H7 (cell line): ENCODE measurements at regions not wholly inside any gene's neighbourhood (a gene's known extent, or its start where the extent isn't known, plus 50 kb on each side); places are given as distances from the start of the nearest gene placed in this dataset.
"Not testable (repeated sequence)": the region's sequence is repeated elsewhere in the genome, so short reads cannot be mapped to it uniquely, and the experiment has no call there.

Experiments used
- DNase-seq: peaks from one replicate; pipeline ENCODE4 v3.0.0; 2012
- H3K27me3 ChIP-seq: 2 replicates; pipeline ENCODE4 v1.6.0; 2011; ENCODE audit warnings: mild to moderate bottlenecking, low read length; ENCODE audit not compliant: control insufficient read depth, insufficient read depth
- H3K36me3 ChIP-seq: replicated peaks from 2 replicates; pipeline ENCODE4 v1.5.1; 2011; ENCODE audit warnings: low read length; ENCODE audit not compliant: control insufficient read depth, insufficient read depth
- H3K4me3 ChIP-seq: 2 replicates; pipeline ENCODE4 v1.5.1; 2011; ENCODE audit warnings: low read depth, mild to moderate bottlenecking, control low read depth, low read length, moderate library complexity; ENCODE audit not compliant: insufficient read depth

- Histone ChIP-seq H3K36me3 (no peaks in the 10 kb centered on the region), H3K27me3 (no peaks in the 10 kb centered on the region), H3K4me3 (no peak overlapping the region)
- DNase-seq = no peak
Measured at GRCh38 chr5:15124461-15124860, 252.9 kb upstream of the ANKH start.

- no peak overlapping the region for H3K4me3 ChIP-seq
- no peaks in the 10 kb centered on the region for H3K27me3 ChIP-seq
- H3K36me3 ChIP-seq = no peaks in the 10 kb centered on the region
- DNase-seq = no peak
Measured at GRCh38 chr5:15117688-15118087, 246.1 kb upstream of the ANKH start.

GRCh38 chr5:15116996-15117395 lies 245.4 kb upstream of the ANKH start:
- Histone ChIP-seq H3K36me3 (no peaks in the 10 kb centered on the region), H3K4me3 (no peak overlapping the region), H3K27me3 (no peaks in the 10 kb centered on the region)
- DNase-seq = no peak

GRCh38 chr5:15106530-15107283 lies 235.1 kb upstream of the ANKH start:
- Histone ChIP-seq H3K4me3 (no peak overlapping the region), H3K27me3 (no peaks in the 10 kb centered on the region), H3K36me3 (no peaks in the 10 kb centered on the region)
- no peak for DNase-seq

GRCh38 chr5:15105799-15106393 lies 234.3 kb upstream of the ANKH start:
- peak; percentile 60 for DNase-seq
- Histone ChIP-seq H3K36me3 (no peaks in the 10 kb centered on the region), H3K4me3 (no peak overlapping the region), H3K27me3 (no peaks in the 10 kb centered on the region)

- no peak for DNase-seq
- no peaks in the 10 kb centered on the region for H3K27me3 ChIP-seq
- no peak overlapping the region for H3K4me3 ChIP-seq
- H3K36me3 ChIP-seq = no peaks in the 10 kb centered on the region
Measured at GRCh38 chr5:15103864-15104263, 232.3 kb upstream of the ANKH start.

GRCh38 chr5:15103130-15103529 lies 231.6 kb upstream of the ANKH start:
- H3K4me3 ChIP-seq = no peak overlapping the region
- H3K27me3 ChIP-seq = no peaks in the 10 kb centered on the region
- no peak for DNase-seq
- no peaks in the 10 kb centered on the region for H3K36me3 ChIP-seq

GRCh38 chr5:15097552-15097951 lies 226.0 kb upstream of the ANKH start:
- no peak overlapping the region for H3K4me3 ChIP-seq

GRCh38 chr5:15096686-15097085 lies 225.1 kb upstream of the ANKH start:
- H3K36me3 ChIP-seq, H3K27me3 ChIP-seq, H3K4me3 ChIP-seq, DNase-seq: not testable (repeated sequence)

More at GRCh38 chr5:15097552-15097951, 226.0 kb upstream of the ANKH start:
- Histone ChIP-seq H3K27me3 (no peaks in the 10 kb centered on the region), H3K36me3 (no peaks in the 10 kb centered on the region)
- DNase-seq = no peak

- no peaks in the 10 kb centered on the region for H3K36me3 ChIP-seq
- H3K27me3 ChIP-seq = no peaks in the 10 kb centered on the region
- no peak for DNase-seq
- no peak overlapping the region for H3K4me3 ChIP-seq
Measured at GRCh38 chr5:15092801-15093200, 221.2 kb upstream of the ANKH start.

- no peak for DNase-seq
- Histone ChIP-seq H3K4me3 (no peak overlapping the region), H3K36me3 (no peaks in the 10 kb centered on the region), H3K27me3 (no peaks in the 10 kb centered on the region)
Measured at GRCh38 chr5:15085671-15086070, 214.1 kb upstream of the ANKH start.

- Histone ChIP-seq H3K4me3 (no peak overlapping the region), H3K36me3 (no peaks in the 10 kb centered on the region), H3K27me3 (no peaks in the 10 kb centered on the region)
- no peak for DNase-seq
Measured at GRCh38 chr5:15082096-15082495, 210.5 kb upstream of the ANKH start.

GRCh38 chr5:15080219-15080618 lies 208.6 kb upstream of the ANKH start:
- Histone ChIP-seq H3K27me3 (no peaks in the 10 kb centered on the region), H3K4me3 (no peak overlapping the region), H3K36me3 (no peaks in the 10 kb centered on the region)
- DNase-seq = no peak

GRCh38 chr5:15079566-15079965 lies 208.0 kb upstream of the ANKH start:
- H3K27me3 ChIP-seq = no peaks in the 10 kb centered on the region
- no peak for DNase-seq
- no peak overlapping the region for H3K4me3 ChIP-seq
- H3K36me3 ChIP-seq = no peaks in the 10 kb centered on the region

- no peak overlapping the region for H3K4me3 ChIP-seq
- no peak for DNase-seq
- no peaks in the 10 kb centered on the region for H3K27me3 ChIP-seq
- no peaks in the 10 kb centered on the region for H3K36me3 ChIP-seq
Measured at GRCh38 chr5:15074651-15075050, 203.1 kb upstream of the ANKH start.
